B cell (primary cell): ENCODE measurements at regions not wholly inside any gene's neighbourhood (a gene's known extent, or its start where the extent isn't known, plus 50 kb on each side); places are given as distances from the start of the nearest gene placed in this dataset.

Experiments used
- CTCF ChIP-seq: fragments of 200-600 bp; IDR thresholded peaks from one replicate; pipeline ENCODE4 v1.8.0; 2022; ENCODE audit warnings: antibody characterized with exemption, mild to moderate bottlenecking
- EZH2 ChIP-seq: IDR thresholded peaks from 2 replicates; pipeline ENCODE4 v1.6.1; 2012; ENCODE audit warnings: borderline replicate concordance, low read depth, mild to moderate bottlenecking, moderate library complexity, low read length; ENCODE audit not compliant: insufficient read depth, poor library complexity, severe bottlenecking

GRCh38 chr11:23866641-23867040, 630.2 kb upstream of the LUZP2 start:
- TF ChIP-seq EZH2 = no peak
- no peak for TF ChIP-seq CTCF
